ENCODE measurements at regions not wholly inside any gene's neighbourhood (a gene's known extent, or its start where the extent isn't known, plus 50 kb on each side); places are given as distances from the start of the nearest gene placed in this dataset.
"Not testable (repeated sequence)": the region's sequence is repeated elsewhere in the genome, so short reads cannot be mapped to it uniquely, and the experiment has no call there.

GRCh38 chr18:106868-107384 lies 51.4 kb upstream of the USP14 start:
- H2AFZ ChIP-seq (replicated peaks; ENCODE audit: low read length, poor library complexity); H3K23ac ChIP-seq (ENCODE audit: low read depth, low read length); H2BK15ac ChIP-seq (ENCODE audit: low read depth, low read length); BruUV-seq (replicated peaks); H3K4ac ChIP-seq (ENCODE audit: low read depth, low read length); in situ Hi-C loops (cut with MboI; ENCODE audit: low sequenced_read_pairs); H3K9me3 ChIP-seq (ENCODE audit: control insufficient read depth, insufficient read depth, low read length); H3K4me2 ChIP-seq (ENCODE audit: low read depth, low read length); ATAC-seq (ENCODE audit: low read depth); H2BK20ac ChIP-seq (ENCODE audit: low read depth, low read length); H3K27me3 ChIP-seq (ENCODE audit: control insufficient read depth, insufficient read depth, low read length); H3K9ac ChIP-seq (ENCODE audit: low read depth, low read length); CTCF ChIA-PET; intact Hi-C loops (cut with micrococcal nuclease); H4K8ac ChIP-seq (ENCODE audit: low read depth in 2 of 2, low read length in 2 of 2); dilution Hi-C loops (cut with HindIII; ENCODE audit: low sequenced_read_pairs, unreplicated experiment); H3K79me1 ChIP-seq (ENCODE audit: low read depth in 1 of 2, low read length in 2 of 2); H2AK5ac ChIP-seq (ENCODE audit: low read depth, low read length); H4K20me1 ChIP-seq (ENCODE audit: insufficient read depth, low read length); H2BK120ac ChIP-seq (ENCODE audit: low read depth, low read length); H3K18ac ChIP-seq (ENCODE audit: low read depth, low read length); POLR2A ChIA-PET (ENCODE audit: unreplicated experiment); H3K27ac ChIP-seq (ENCODE audit: insufficient read depth, low read length); H3K56ac ChIP-seq (ENCODE audit: extremely low read depth, insufficient read depth, low read length); H3K36me3 ChIP-seq (ENCODE audit: control insufficient read depth, insufficient read depth, low read length); H4K5ac ChIP-seq (ENCODE audit: low read depth, low read length); H4K91ac ChIP-seq (ENCODE audit: insufficient read depth, low read depth, low read length); H3K4me1 ChIP-seq (ENCODE audit: control insufficient read depth, insufficient read depth, low read length); H3K9me1 ChIP-seq (ENCODE audit: insufficient read depth, low read length); H3K4me3 ChIP-seq (ENCODE audit: insufficient read depth, low read depth, low read length); H2BK5ac ChIP-seq (ENCODE audit: low read depth, low read length, poor library complexity, severe bottlenecking); H3K14ac ChIP-seq (replicated peaks; ENCODE audit: low read depth, low read length); H2AK9ac ChIP-seq (replicated peaks; ENCODE audit: low read depth, low read length, poor library complexity): not testable (repeated sequence)
- peak; percentile 13 for DNase-seq
- 26% methylated on average over 2 of the region's 2 CpGs; no CpG with 5 or more reads in 1 of the 2 experiments for WGBS, 2 experiments (ENCODE audit: extremely low coverage in 2 of 2, insufficient read length in 1 of 2)
- 0 out of 2 replicates have a peak, but pooled peaks have one; percentile 7 for TF ChIP-seq CEBPB (IDR thresholded peaks at IDR 0.05; ENCODE audit: low read depth, low read length)

DNA sequence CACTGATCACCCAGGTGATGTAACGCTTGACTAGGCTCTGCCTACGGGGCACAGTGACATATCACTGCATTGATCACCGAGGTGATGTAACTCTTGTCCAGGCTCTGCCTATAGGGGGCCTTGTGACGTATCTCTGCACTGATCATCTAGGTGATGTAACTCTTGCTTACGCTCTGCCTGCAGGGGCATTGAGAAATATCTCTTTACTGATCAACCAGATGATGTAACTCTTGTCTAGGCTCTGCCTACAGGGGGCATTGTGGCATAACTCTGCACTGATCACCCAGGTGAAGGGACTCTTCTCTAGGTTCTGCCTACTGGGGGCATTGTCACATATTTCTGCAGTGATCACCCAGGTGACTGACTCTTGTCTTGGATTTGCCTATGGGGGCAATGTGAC lies 50.9 kb upstream of the USP14 start:
- H4K5ac ChIP-seq (ENCODE audit: low read depth, low read length); H2BK120ac ChIP-seq (ENCODE audit: low read depth, low read length); H2AFZ ChIP-seq (replicated peaks; ENCODE audit: low read length, poor library complexity); ATAC-seq (ENCODE audit: low read depth); H3K9me3 ChIP-seq (ENCODE audit: control insufficient read depth, insufficient read depth, low read length); H4K8ac ChIP-seq (ENCODE audit: low read depth in 2 of 2, low read length in 2 of 2); H3K9ac ChIP-seq (ENCODE audit: low read depth, low read length); H4K20me1 ChIP-seq (ENCODE audit: insufficient read depth, low read length); H3K4ac ChIP-seq (ENCODE audit: low read depth, low read length); CTCF ChIA-PET; H3K56ac ChIP-seq (ENCODE audit: extremely low read depth, insufficient read depth, low read length); H3K36me3 ChIP-seq (ENCODE audit: control insufficient read depth, insufficient read depth, low read length); H3K4me1 ChIP-seq (ENCODE audit: control insufficient read depth, insufficient read depth, low read length); in situ Hi-C loops (cut with MboI; ENCODE audit: low sequenced_read_pairs); BruUV-seq (replicated peaks); H3K4me3 ChIP-seq (ENCODE audit: insufficient read depth, low read depth, low read length); H2BK15ac ChIP-seq (ENCODE audit: low read depth, low read length); intact Hi-C loops (cut with micrococcal nuclease); H2AK5ac ChIP-seq (ENCODE audit: low read depth, low read length); H2AK9ac ChIP-seq (replicated peaks; ENCODE audit: low read depth, low read length, poor library complexity); H3K9me1 ChIP-seq (ENCODE audit: insufficient read depth, low read length); H3K4me2 ChIP-seq (ENCODE audit: low read depth, low read length); H3K18ac ChIP-seq (ENCODE audit: low read depth, low read length); H2BK5ac ChIP-seq (ENCODE audit: low read depth, low read length, poor library complexity, severe bottlenecking); POLR2A ChIA-PET (ENCODE audit: unreplicated experiment); H2BK20ac ChIP-seq (ENCODE audit: low read depth, low read length); H4K91ac ChIP-seq (ENCODE audit: insufficient read depth, low read depth, low read length); H3K27ac ChIP-seq (ENCODE audit: insufficient read depth, low read length); H3K23ac ChIP-seq (ENCODE audit: low read depth, low read length); DNase-seq; dilution Hi-C loops (cut with HindIII; ENCODE audit: low sequenced_read_pairs, unreplicated experiment); H3K27me3 ChIP-seq (ENCODE audit: control insufficient read depth, insufficient read depth, low read length); H3K79me1 ChIP-seq (ENCODE audit: low read depth in 1 of 2, low read length in 2 of 2); H3K14ac ChIP-seq (replicated peaks; ENCODE audit: low read depth, low read length): not testable (repeated sequence)
- 47% methylated on average over 3 of the region's 5 CpGs; no CpG with 5 or more reads in 1 of the 2 experiments for WGBS, 2 experiments (ENCODE audit: extremely low coverage in 2 of 2, insufficient read length in 1 of 2)
